HG03064 (cell line): ENCODE measurements at regions not wholly inside any gene's neighbourhood (a gene's known extent, or its start where the extent isn't known, plus 50 kb on each side); places are given as distances from the start of the nearest gene placed in this dataset.
"Not testable (repeated sequence)": the region's sequence is repeated elsewhere in the genome, so short reads cannot be mapped to it uniquely, and the experiment has no call there.

Experiments used
- ATAC-seq: cut with Tn5 transposase; IDR thresholded peaks from one replicate; pipeline ENCODE4 v1.9.1; 2021; ENCODE audit warnings: low read depth; ENCODE audit not compliant: unreplicated experiment

DNA sequence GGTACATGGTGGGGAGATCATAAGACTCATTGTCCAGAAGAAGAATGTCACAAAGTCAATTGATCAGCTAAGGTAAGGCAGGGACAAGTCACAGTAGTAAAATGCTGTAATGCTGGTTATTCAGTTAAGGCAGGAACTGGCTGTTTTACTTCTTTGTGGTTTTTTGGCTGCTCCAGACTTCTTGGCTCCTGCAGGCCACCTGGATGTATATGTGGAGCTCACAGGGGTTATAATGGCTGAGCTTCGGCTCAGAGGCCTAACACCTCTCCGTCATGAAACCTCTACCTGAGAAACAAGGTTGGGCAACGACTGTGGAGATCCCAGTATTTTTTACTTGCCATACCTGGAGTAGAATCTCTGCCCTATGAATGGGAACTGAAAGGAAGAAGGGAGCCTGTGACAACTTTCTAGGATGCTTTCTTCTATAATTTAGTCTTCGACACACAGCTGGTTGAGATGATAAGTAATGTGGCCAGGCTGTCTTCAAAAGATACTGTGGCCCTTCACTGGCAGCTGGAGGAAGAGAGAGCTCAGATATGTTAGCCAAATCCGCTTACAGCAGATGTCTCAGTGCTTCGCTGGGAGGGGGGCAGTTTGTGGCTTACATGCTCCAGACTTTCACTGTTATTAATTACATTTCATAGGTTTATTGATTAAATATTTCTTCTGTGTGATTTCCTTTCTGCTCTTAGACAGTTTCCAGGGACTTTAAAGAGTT, 887.8 kb downstream of the IGSF11 start:
- ATAC-seq = no peak

DNA sequence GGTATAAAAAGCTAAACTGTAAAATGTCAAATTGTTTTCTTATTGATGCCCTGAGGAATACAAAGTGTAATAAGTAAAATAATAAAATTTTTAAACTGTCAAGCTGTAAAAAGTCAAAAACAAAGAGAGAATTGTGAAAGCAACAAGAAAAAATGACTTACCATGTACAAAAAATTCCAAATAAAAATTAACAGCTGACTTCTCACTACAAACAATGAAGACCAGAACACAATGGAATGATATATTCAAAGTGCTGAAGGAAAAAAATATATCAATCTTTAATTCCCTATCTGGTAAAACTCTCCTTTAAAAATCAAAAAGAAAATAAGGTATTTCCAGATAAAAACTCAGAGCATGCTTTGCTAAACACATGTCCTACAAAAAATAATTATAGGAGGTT, 883.5 kb downstream of the IGSF11 start:
- no peak for ATAC-seq

DNA sequence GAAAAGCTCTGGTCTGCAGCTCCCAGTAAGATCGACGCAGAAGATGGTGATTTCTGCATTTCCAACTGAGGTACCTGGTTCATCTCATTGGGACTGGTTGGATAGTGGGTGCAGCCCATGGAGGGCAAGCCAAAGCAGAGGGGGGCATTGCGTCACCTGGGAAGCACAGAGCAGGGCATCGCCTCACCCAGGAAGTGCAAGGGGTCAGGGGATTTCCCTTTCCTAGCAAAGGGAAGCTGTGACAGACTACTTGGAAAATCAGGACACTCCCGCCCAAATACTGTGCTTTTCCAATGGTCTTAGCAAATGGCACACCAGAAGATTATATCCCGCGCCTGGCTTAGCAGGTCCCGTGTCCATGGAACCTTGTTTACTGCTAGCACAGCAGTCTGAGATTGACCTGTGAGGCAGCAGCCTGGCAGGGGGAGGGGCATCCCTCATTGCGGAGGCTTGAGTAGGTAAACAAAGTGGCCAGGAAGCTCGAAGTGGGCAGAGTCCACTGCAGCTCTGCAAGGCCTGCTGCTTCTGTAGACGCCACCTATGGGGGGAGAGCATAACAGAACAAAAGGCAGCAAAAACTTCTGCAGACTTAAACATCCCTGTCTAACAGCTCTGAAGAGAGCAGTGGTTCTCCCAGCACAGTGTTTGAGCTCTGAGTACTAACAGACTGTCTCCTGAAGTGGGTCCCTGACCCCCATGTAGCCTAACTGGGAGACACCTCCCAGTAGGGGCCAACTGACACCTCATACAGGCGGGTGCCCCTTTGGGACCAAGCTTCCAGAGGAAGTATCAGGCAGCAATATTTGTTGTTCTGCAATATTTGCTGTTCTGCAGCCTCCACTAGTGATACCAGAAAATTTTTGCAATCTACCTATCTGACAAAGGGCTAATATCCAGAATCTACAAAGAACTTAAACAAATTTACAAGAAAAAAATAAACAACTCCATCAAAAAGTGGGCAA, 871.7 kb downstream of the IGSF11 start:
- not testable (repeated sequence) for ATAC-seq

DNA sequence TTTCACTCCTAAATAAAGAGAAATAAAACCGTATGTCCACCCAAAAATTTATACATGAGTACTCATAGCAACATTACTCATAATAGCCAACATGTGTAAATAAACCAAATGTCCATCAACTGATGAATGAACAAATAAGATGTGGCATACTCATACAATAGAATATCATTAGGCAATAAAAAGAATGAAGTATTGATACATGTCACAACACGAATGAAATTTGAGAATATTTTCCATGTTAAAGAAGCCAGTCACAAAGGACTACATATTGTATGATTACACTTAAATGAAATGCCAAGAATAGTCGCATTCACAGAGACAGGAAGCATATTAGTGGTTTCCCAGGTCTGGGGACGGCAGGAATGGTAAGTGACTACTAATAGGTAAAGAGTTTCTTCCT, 869.2 kb downstream of the IGSF11 start:
- ATAC-seq = no peak

DNA sequence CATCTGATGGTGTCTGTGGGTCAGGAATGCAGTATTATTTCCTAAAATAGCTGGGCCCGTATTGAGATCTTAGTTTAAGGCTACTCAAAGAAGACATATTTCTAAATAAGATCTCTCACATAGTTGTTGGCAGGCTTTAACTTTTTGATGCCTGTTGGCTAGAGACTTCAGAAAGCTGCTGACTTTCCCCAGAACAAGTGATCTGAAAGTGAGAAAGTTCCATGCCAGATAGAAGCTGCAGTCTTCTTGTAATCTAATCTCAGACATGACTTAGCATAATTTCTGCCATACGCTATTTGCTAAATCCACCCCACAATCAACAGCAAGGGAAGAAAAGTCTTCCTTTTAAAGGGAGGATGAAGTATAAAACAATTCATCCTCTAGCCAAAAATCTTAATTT, 867.1 kb downstream of the IGSF11 start:
- no peak for ATAC-seq

DNA sequence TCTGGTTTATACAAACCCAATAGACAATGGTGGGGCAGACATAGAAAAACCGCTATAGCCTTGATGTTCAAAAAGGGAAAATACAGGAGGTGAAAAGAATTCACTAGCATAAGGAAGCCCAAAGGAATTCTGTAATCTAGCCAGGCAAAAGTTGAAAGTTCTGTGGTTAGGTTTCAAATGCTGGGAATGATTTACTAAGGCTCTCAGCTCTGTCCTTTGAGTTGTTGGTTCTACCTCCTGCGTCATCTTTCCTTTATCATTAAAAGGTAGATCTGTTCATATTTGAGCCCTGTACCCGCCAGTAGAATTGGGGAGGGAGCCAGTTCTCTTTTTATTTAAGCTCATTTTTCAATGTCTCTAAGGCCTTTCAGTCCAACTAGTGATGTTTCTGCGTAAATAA, 866.5 kb downstream of the IGSF11 start:
- ATAC-seq = no peak

DNA sequence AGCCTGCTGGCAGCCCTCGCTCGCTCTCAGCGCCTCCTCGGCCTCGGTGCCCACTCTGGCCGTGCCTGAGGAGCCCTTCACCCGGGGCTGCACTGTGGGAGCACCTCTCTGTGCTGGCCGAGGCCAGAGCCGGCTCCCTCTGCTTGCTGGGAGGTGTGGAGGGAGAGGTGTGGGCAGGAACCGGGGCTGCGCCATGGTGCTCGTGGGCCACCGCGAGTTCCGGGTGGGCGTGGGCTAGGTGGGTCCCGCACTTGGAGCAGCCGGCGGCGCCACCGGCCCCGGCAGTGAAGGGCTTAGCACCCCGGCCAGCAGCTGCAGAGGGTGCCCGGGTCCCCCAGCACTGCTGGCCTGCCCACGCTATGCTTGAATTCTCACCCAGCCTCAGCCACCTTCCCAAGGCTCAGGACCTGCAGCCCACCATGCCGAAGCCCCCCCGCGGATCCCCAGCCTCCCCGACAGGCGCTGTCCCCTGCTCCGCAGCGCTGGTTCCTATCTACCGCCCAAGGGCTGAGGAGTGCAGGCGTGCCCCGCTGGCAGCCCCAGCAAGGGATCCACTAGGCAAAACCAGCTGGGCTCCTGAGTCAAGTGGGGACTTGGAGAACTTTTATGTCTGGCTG, 863.3 kb downstream of the IGSF11 start:
- ATAC-seq = no peak

DNA sequence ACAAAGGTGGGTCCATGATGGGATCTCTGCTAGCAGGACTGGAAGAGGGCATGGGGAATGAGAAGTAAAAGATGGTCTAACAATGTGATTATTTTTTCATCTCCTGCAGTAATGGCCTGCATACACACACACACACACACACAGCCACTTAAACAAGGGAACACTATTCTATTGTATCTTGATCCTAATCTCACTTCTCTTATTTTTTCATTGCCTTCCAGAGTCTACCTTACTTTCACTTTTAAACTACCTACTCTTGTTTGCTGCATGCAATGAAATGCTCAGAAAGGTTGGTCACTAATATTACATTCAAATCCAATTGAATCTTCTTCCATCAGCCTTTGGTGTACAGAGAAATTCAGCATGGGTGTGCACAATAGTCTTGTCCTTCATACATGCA, 853.8 kb downstream of the IGSF11 start:
- no peak for ATAC-seq

DNA sequence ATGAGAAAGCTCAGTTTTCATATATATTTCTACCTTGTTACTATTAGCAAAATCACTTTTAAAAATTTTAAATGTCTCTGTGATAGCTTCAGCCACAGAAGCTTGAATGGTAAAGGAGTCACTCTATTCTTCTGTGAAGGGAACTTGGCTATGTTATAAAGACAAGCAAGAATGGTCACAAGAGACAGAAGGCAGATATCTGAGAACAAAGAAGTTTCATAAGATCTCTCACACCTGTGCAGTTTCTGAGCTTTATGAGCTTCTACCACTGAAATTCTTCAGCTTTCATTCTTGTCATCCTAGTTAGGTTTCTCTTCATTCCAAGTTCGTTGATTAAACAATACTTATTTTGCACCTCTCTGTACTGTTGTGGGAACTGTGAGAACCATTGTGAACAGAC, 853.4 kb downstream of the IGSF11 start:
- ATAC-seq = no peak

DNA sequence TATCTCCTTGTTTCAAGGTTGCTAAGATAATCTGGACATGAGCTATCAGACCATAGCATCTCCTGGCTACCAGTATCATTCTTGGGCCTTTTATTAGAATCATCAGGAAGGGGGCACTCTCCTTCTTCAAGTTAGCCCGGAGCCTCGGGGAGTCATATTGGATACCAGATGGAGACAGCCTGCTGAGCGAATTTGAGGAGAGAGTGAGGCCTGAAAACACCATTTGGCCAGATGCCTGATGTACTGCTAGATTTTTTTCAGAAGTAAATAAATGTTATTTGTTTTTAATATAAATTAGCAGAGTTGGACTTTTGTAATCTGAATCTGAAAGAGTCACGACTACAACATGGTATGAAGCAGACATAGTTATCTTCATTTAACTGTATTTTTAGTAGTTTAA, 848.6 kb downstream of the IGSF11 start:
- no peak for ATAC-seq

DNA sequence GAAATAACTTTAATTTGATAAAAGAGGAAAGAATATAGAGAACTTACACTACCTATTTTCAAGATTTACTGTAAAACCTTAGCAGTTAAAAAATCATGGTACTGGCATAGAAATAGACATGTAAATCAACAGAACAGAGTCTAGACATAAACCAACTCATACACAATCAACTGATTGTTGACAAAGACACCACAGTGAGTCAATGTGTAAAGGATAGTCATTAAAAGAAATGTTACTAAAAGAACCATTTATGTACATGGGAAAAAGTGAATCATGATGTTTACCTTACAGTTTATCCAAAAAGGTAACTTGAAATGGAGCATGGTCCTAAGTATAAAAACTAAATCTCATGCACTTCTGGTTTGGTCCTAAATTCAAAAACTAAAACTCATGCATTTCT, 847.4 kb downstream of the IGSF11 start:
- no peak for ATAC-seq

DNA sequence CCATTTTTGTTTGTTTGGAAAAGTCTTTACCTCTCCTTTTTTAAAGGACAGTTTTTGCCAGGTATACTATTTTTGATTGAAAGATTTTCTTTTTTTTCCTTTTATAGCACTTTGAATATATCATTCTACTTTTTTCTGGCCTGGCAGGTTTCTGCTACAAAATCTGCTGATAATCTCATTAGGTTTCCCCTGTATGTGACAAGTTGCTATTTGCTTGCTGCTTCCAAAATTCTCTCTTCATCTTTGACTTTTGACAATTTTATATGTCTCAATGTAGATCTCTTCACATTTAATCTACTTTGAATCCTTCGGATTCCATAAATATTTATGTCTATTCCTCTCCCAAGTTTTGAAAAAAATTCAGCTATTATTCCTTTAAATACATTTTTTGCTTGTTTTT, 838.5 kb downstream of the IGSF11 start:
- no peak for ATAC-seq

DNA sequence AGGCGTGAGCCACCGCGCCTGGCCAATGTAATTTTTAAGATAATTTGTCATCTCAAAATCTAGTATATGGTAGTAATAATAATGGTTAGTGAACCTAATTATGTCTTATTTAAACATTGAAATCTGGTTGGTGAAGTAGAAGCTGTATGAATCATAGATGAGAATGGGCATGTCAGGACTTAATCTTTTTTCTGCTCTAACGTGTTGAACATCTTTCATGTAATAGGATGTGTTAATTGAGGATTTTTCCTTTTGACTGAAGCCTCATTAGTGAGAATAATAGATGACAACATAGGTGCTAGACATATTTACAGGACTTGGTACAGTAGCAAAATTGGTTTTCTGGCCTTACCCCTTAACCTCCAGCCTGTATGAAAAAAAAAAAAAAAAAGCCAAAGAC, 835.6 kb downstream of the IGSF11 start:
- ATAC-seq = no peak

DNA sequence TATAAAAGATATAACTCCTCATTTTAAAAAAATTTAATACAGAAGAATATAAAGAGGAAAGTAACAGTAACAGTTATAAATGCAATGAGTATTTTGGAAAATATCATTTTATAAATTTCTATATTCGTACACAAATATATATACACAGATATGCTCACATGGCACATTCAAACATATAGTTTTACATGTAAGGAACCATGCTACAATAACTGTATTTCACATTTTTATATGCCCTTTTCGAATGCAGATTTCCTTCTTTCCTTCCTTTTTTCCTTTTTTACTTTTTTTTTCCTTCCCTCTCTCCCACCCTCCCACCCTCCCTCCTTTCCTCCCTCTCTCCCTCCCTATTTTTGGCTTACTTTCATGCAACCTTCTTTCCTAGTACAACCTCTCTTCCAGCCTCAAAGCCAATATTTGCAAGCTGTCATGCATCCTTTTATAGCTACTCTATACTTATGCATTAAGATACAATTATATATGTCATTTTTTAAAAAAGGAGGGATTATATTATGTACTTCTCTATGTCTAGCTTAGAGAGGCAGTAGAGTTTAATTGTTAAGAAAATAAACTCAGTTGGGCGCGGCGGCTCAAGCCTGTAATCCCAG, 830.5 kb downstream of the IGSF11 start:
- ATAC-seq = no peak

DNA sequence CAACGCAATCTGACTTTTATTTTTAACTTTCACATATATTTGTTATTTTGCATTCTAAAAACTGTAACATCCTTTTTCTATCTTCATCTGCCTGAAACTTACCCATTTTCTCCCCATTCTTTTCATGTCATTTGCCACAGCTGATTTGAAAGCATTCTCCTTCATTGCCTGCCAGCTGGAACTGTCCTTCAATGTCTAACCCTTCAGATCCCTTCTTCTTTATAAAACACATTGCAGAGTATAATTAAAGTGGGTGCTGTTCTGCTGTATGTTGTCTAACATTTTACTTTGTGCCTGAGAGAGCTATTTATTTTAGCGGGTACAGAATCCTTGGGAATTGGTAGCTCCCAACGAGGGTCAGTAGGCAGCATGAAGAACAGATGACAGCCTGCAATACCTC, 827.4 kb downstream of the IGSF11 start:
- ATAC-seq = no peak

DNA sequence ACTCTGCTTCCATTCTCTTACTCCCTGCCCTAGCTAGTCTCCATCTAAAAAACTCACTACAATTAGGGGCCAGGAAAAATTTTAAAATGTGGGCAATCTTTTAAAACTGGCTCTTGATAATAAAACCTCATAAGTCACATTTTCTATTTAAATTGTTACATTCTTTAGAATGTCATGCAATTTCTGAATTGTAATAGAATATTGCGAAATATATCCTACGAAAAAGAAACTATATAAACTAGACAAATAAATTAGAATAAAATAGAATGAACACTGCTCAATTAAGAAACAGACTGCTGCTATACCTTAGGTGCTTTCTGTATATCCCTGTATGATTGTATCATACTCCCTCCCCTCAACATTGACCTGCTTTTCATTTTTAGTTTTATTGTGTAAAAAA, 826.0 kb downstream of the IGSF11 start:
- ATAC-seq = no peak

DNA sequence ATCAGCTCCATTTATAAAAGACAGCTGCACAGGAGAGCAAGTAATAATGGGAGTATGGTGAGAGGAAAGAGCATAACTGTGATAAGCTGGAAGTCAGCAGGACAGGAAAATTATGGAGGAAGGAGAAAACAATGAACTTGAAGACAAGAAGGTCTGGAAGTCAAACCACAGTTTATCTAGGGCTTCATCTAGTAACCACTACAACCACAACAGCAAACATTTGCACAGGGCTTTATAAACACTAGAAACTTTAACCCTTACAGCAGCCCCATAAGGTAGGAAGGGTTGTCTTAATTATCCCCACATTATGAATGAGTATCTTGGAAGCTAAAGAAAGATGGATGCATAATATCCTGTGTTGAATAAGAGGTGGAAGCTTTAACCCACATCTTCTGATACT, 820.8 kb downstream of the IGSF11 start:
- no peak for ATAC-seq

DNA sequence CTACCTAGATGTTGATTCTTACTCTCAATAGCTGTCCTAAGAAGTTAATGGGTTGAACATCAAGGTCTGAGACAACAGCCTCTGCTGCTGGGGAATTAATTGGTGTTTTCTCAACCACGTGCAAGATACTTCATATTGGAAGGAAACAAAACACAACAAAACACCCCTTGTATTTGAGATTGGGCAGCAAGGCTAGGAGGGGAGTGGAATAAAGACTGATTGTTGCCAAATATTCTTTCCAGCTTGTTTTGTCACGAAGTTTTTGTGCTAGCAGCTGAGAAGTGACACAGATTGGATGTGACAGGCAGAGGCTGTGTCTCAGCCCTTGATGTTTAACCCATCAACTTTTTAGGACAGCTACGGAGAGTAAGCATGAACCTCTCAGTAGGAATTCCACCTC, 808.4 kb downstream of the IGSF11 start:
- ATAC-seq = no peak

DNA sequence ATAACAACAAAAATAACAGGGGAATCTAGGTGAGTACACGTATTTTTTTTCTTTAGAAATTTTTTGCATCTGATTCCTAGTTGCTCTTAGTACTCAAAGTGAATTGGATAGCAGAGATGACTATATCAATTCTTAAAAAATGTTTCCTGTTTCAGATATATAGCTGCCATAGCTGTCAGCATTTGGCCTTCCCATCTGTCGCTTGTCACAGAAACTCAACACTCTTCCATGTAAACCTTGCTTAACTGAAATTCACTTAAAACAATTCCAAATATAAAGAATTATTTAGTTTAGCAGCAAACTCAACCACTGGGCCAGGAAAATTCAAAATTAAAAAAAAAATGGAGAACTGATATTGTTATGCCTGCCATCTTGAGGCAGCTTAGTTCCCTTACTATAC, 807.5 kb downstream of the IGSF11 start:
- ATAC-seq = no peak

DNA sequence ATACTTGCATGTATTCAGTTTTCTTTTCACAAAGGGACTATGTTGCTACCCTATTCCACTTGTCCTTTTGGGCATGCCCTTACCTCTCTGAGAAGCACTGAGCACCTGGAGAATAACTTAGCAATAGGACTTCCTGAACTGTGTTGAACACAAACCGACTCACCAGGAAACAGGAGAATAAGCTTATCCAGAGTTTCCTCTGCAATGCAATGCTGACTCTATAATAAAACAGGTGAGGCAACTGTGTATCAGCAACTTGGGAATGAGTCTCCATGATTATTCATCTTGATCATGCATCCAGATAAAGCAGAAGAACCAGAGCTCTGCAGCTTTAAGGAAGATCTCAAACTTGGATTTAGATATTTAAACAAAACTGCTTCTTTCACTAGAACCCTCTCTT, 806.5 kb downstream of the IGSF11 start:
- no peak for ATAC-seq

DNA sequence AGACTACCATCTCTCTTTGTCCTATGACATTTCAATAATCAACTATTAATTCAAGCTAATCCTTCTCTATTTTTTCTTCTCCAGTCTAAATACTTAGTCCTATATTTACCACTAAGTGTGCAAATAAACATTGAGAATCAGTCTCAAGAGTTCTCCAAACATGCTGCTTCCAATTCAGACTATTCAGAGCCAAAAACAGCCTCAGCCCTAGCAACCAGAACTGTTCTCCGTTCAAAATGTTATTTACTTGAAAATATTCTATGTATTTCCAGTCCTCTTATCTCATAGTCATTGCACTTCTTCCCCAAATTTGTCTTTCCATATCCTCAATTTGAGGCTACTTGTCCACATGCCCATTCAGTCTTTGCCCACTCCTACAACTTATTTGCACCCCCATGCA, 805.5 kb downstream of the IGSF11 start:
- ATAC-seq = no peak
